HG02973 (cell line): ENCODE measurements at regions not wholly inside any gene's neighbourhood (a gene's known extent, or its start where the extent isn't known, plus 50 kb on each side); places are given as distances from the start of the nearest gene placed in this dataset.

Experiments
- ATAC-seq: cut with Tn5 transposase; IDR thresholded peaks from one replicate; pipeline ENCODE4 v1.9.1; 2021; ENCODE audit warnings: moderate library complexity; ENCODE audit not compliant: unreplicated experiment

GRCh38 chr4:133903029-133903428 is 298.6 kb downstream of the PABPC4L start:
- no peak for ATAC-seq

GRCh38 chr4:133891011-133891410 is 310.6 kb downstream of the PABPC4L start:
- no peak for ATAC-seq

GRCh38 chr4:133887723-133888122 is 313.9 kb downstream of the PABPC4L start:
- ATAC-seq, result no peak

- no peak for ATAC-seq
Observed at GRCh38 chr4:133869486-133869885, 332.1 kb downstream of the PABPC4L start.

GRCh38 chr4:133868856-133869255 is 332.7 kb downstream of the PABPC4L start:
- no peak for ATAC-seq

- no peak for ATAC-seq
Observed at GRCh38 chr4:133866328-133866699, 335.3 kb downstream of the PABPC4L start.

- no peak for ATAC-seq
Observed at GRCh38 chr4:133865612-133866327, 335.8 kb downstream of the PABPC4L start.

- no peak for ATAC-seq
Observed at GRCh38 chr4:133863153-133863552, 338.4 kb downstream of the PABPC4L start.

GRCh38 chr4:133856731-133857355 is 344.7 kb downstream of the PABPC4L start:
- ATAC-seq, result no peak

GRCh38 chr4:133855001-133855400 is 346.6 kb downstream of the PABPC4L start:
- no peak for ATAC-seq

- no peak for ATAC-seq
Observed at GRCh38 chr4:133839326-133839725, 362.3 kb downstream of the PABPC4L start.

GRCh38 chr4:133823177-133823576 is 378.4 kb downstream of the PABPC4L start:
- no peak for ATAC-seq

GRCh38 chr4:133812954-133813353 is 388.6 kb downstream of the PABPC4L start:
- no peak for ATAC-seq

- ATAC-seq, result no peak
Observed at GRCh38 chr4:133812236-133812635, 389.4 kb downstream of the PABPC4L start.

- ATAC-seq, result no peak
Observed at GRCh38 chr4:133808151-133808550, 393.4 kb downstream of the PABPC4L start.

- no peak for ATAC-seq
Observed at GRCh38 chr4:133803341-133803740, 398.2 kb downstream of the PABPC4L start.

GRCh38 chr4:133802359-133803140 is 399.0 kb downstream of the PABPC4L start:
- ATAC-seq, result no peak

- no peak for ATAC-seq
Observed at GRCh38 chr4:133801883-133802282, 399.7 kb downstream of the PABPC4L start.

- no peak for ATAC-seq
Observed at GRCh38 chr4:133800966-133801365, 400.6 kb downstream of the PABPC4L start.

- no peak for ATAC-seq
Observed at GRCh38 chr4:133799717-133800315, 401.8 kb downstream of the PABPC4L start.

GRCh38 chr4:133777661-133778060 is 423.9 kb downstream of the PABPC4L start:
- ATAC-seq, result no peak

GRCh38 chr4:133776961-133777360 is 424.6 kb downstream of the PABPC4L start:
- no peak for ATAC-seq
